ENCODE measurements at regions not wholly inside any gene's neighbourhood (a gene's known extent, or its start where the extent isn't known, plus 50 kb on each side); places are given as distances from the start of the nearest gene placed in this dataset.

GRCh38 chr2:443216-443615 lies 155.3 kb upstream of the ALKAL2 start:
- no peaks in the 10 kb centered on the region for H3K36me3 Mint-ChIP-seq
- Histone ChIP-seq H3K4me2 (no peak overlapping the region), H3K27ac (no peak overlapping the region), H2AFZ (replicated peaks) (no peak overlapping the region), H3K79me2 (ENCODE audit: low read depth) (no peaks in the 10 kb centered on the region), H3K4me1 (no peaks in the 10 kb centered on the region), H4K20me1 (ENCODE audit: low read depth) (no peaks in the 10 kb centered on the region), H3K36me3 (no peaks in the 10 kb centered on the region), H3K27me3 (peaks cover 32% of the 10 kb centered on the region), H3K9ac (no peak overlapping the region), H3F3A (ENCODE audit: low read depth) (no peaks in the 10 kb centered on the region), H3K9me3 (ENCODE audit: low read depth) (no peaks in the 10 kb centered on the region), H3K4me3 (no peak overlapping the region)
- no peak overlapping the region for H3K4me3 Mint-ChIP-seq
- no peak overlapping the region for H3K27ac Mint-ChIP-seq
- peaks cover 43% of the 10 kb centered on the region for H3K4me1 Mint-ChIP-seq
- no peak for DNase-seq (ENCODE audit: low spot score)
- H3K27me3 Mint-ChIP-seq (ENCODE audit: insufficient read depth, low read depth) = peaks cover 13% of the 10 kb centered on the region
- no peaks in the 10 kb centered on the region for H3K9me3 Mint-ChIP-seq
- TF ChIP-seq EZH2phosphoT487 (IDR thresholded peaks at IDR 0.05) (no peak), EZH2 (IDR thresholded peaks at IDR 0.05) (no peak), CTCF (IDR thresholded peaks at IDR 0.05) (no peak)

GRCh38 chr2:441258-442022 lies 153.5 kb upstream of the ALKAL2 start:
- Mint-ChIP-seq H3K4me3 (no peak overlapping the region), H3K27ac (no peak overlapping the region), H3K9me3 (no peaks in the 10 kb centered on the region), H3K36me3 (no peaks in the 10 kb centered on the region), H3K4me1 (peaks cover 25% of the 10 kb centered on the region), H3K27me3 (ENCODE audit: insufficient read depth, low read depth) (peaks cover 12% of the 10 kb centered on the region)
- Histone ChIP-seq H3F3A (ENCODE audit: low read depth) (no peaks in the 10 kb centered on the region), H3K27ac (no peak overlapping the region), H3K79me2 (ENCODE audit: low read depth) (no peaks in the 10 kb centered on the region), H3K4me2 (no peak overlapping the region), H3K4me1 (no peaks in the 10 kb centered on the region), H3K4me3 (no peak overlapping the region), H3K27me3 (peaks cover 17% of the 10 kb centered on the region), H3K36me3 (no peaks in the 10 kb centered on the region), H2AFZ (replicated peaks) (no peak overlapping the region), H4K20me1 (ENCODE audit: low read depth) (no peaks in the 10 kb centered on the region), H3K9ac (no peak overlapping the region), H3K9me3 (ENCODE audit: low read depth) (no peaks in the 10 kb centered on the region)
- TF ChIP-seq EZH2phosphoT487 (IDR thresholded peaks at IDR 0.05) = no peak
- no peak for TF ChIP-seq EZH2 (IDR thresholded peaks at IDR 0.05)
- no peak for TF ChIP-seq CTCF (IDR thresholded peaks at IDR 0.05)
- no peak for DNase-seq (ENCODE audit: low spot score)

DNA sequence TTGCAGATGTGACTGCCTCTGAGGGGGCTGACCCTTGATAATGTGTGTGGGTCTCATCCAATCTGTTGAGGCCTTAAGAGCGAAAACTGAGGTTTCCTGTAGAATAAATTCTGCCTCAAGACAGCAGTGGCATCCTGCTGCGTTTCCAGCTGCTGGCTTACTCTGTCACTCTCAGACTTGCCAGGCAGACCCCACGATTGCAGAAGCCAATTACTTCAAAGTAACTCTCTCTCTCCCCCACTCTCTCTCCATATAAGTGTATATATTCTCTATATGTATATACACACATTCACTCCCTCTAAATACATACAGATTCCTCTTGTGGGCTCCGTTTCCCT lies 152.5 kb upstream of the ALKAL2 start:
- no peak overlapping the region for H3K4me2 ChIP-seq
- Mint-ChIP-seq H3K4me1 (peaks cover 15% of the 10 kb centered on the region), H3K4me3 (no peak overlapping the region), H3K27ac (peak overlapping the region; percentile 73), H3K9me3 (no peaks in the 10 kb centered on the region), H3K36me3 (no peaks in the 10 kb centered on the region), H3K27me3 (ENCODE audit: insufficient read depth, low read depth) (peaks cover 9% of the 10 kb centered on the region)
- no peak for TF ChIP-seq EZH2phosphoT487 (IDR thresholded peaks at IDR 0.05)
- TF ChIP-seq CTCF (IDR thresholded peaks at IDR 0.05) = no peak
- no peak for TF ChIP-seq EZH2 (IDR thresholded peaks at IDR 0.05)
- no peak for DNase-seq (ENCODE audit: low spot score)
- no peaks in the 10 kb centered on the region for H3K4me1 ChIP-seq
- H3K27me3 ChIP-seq = peaks cover 6% of the 10 kb centered on the region
- no peaks in the 10 kb centered on the region for H3K9me3 ChIP-seq (ENCODE audit: low read depth)
- H3K4me3 ChIP-seq = no peak overlapping the region
- H4K20me1 ChIP-seq (ENCODE audit: low read depth) = no peaks in the 10 kb centered on the region
- H3F3A ChIP-seq (ENCODE audit: low read depth) = no peaks in the 10 kb centered on the region
- H3K27ac ChIP-seq = no peak overlapping the region
- no peak overlapping the region for H2AFZ ChIP-seq (replicated peaks)
- H3K79me2 ChIP-seq (ENCODE audit: low read depth) = no peaks in the 10 kb centered on the region
- H3K9ac ChIP-seq = no peak overlapping the region
- no peaks in the 10 kb centered on the region for H3K36me3 ChIP-seq
